A549 (cell line): ENCODE measurements at regions not wholly inside any gene's neighbourhood (a gene's known extent, or its start where the extent isn't known, plus 50 kb on each side); places are given as distances from the start of the nearest gene placed in this dataset.

Source experiments
- ATAC-seq, 2 experiments: fragments of 200-7000 bp in 1 of 2; fragments of >200 bp in 1 of 2; cut with Nextera tagmentation in 1 of 2; cut with Tn5 transposase in 1 of 2; 3 replicates each; pipeline versions ENCODE4 v1.8.0 to v1.9.1; 2018 to 2020; ENCODE audit warnings: mild to moderate bottlenecking in 1 of 2, moderate library complexity in 1 of 2
- CTCF ChIA-PET: fragments of 300-600 bp; sonication (Branson Sonifier 250); formaldehyde crosslinking; extraction: SDS; loops from one replicate; lab custom pipeline; 2021; ENCODE audit warnings: antibody characterized with exemption, inconsistent platforms; lab: Yijun Ruan, JAX
- POLR2A ChIA-PET: fragments of 350-600 bp; formaldehyde crosslinking; extraction: SDS; loops from one replicate; lab custom pipeline; 2021; ENCODE audit warnings: antibody characterized with exemption, inconsistent platforms; lab: Yijun Ruan, JAX
- DNase-seq, 2 experiments: peaks; one replicate each; pipeline versions ENCODE4 v3.0.0 to v3.0.0-alpha.2; 2011 to 2016; ENCODE audit warnings: low read depth in 1 of 2, low spot score in 1 of 2
- FAIRE-seq: peaks from 2 replicates; lab custom pipeline; 2011; peaks lifted over from hg19 to GRCh38; lab: Jason Lieb, UNC
- H3K27ac ChIP-seq, 2 experiments: fragments of >200 bp; sonication (Bioruptor Twin); formaldehyde crosslinking; 3 replicates each; pipeline ENCODE4 v1.5.1; 2016 to 2017
- H3K4me1 ChIP-seq: fragments of >200 bp; sonication (Bioruptor Twin); formaldehyde crosslinking; 3 replicates; pipeline ENCODE4 v1.6.1; 2016
- H3K4me2 ChIP-seq: fragments of >200 bp; sonication (Bioruptor Twin); formaldehyde crosslinking; 3 replicates; pipeline ENCODE4 v1.6.1; 2016
- H3K4me3 ChIP-seq: fragments of >200 bp; sonication (Bioruptor Twin); formaldehyde crosslinking; 3 replicates; pipeline ENCODE4 v1.5.1; 2016
- H3K9me3 ChIP-seq: fragments of >200 bp; sonication (Bioruptor Twin); formaldehyde crosslinking; 3 replicates; pipeline ENCODE4 v1.6.1; 2016
- BCL3 ChIP-seq: fragments of >200 bp; sonication (Bioruptor Twin); formaldehyde crosslinking; IDR thresholded peaks from 3 replicates; pipeline ENCODE4 v1.6.1; 2016
- CBX8 ChIP-seq: fragments of 200-600 bp; sonication (generic); IDR thresholded peaks from 2 replicates; pipeline ENCODE4 v1.6.1; 2016
- CEBPB ChIP-seq, 2 experiments: fragments of >200 bp in 1 of 2; sonication (Bioruptor Twin) in 1 of 2; formaldehyde crosslinking in 1 of 2; IDR thresholded peaks; 2 replicates each; pipeline ENCODE4 v1.6.1; 2012 to 2016
- EHMT2 ChIP-seq: fragments of 200-600 bp; sonication (generic); IDR thresholded peaks from 2 replicates; pipeline ENCODE4 v1.6.1; 2016; ENCODE audit warnings: antibody characterized with exemption, low read depth, mild to moderate bottlenecking, moderate library complexity
- EP300 ChIP-seq, 2 experiments: fragments of >200 bp; sonication (Bioruptor Twin); formaldehyde crosslinking; IDR thresholded peaks; 2 replicates in 1 of 2; 3 replicates in 1 of 2; pipeline ENCODE4 v1.6.1; 2016 to 2017
- ESRRA ChIP-seq: fragments of 150-350 bp; IDR thresholded peaks from 2 replicates; pipeline ENCODE4 v1.6.1; 2014; ENCODE audit warnings: mild to moderate bottlenecking, low read length, borderline replicate concordance
- FOXS1 ChIP-seq: fragments of 250-450 bp; sonication (Bioruptor Pico); IDR thresholded peaks from 2 replicates; pipeline ENCODE4 v1.5.0; 2020; ENCODE audit warnings: mild to moderate bottlenecking, moderate library complexity
- HMGXB4 ChIP-seq: fragments of 250-450 bp; sonication (Bioruptor Pico); IDR thresholded peaks from 2 replicates; pipeline ENCODE4 v1.5.0; 2021; ENCODE audit warnings: mild to moderate bottlenecking, moderate library complexity, borderline replicate concordance
- HOXA7 ChIP-seq: fragments of 250-450 bp; sonication (Bioruptor Pico); IDR thresholded peaks from 2 replicates; pipeline ENCODE4 v1.5.0; 2020; ENCODE audit warnings: mild to moderate bottlenecking, moderate library complexity
- HOXB5 ChIP-seq: fragments of 250-450 bp; sonication (Bioruptor Pico); IDR thresholded peaks from 2 replicates; pipeline ENCODE4 v1.5.0; 2020; ENCODE audit warnings: mild to moderate bottlenecking, moderate library complexity
- JUNB ChIP-seq: fragments of >200 bp; sonication (Bioruptor Twin); formaldehyde crosslinking; IDR thresholded peaks from 2 replicates; pipeline ENCODE4 v1.6.1; 2016
- KDM1A ChIP-seq: fragments of 200-600 bp; sonication (generic); IDR thresholded peaks from 2 replicates; pipeline ENCODE4 v1.6.1; 2016; ENCODE audit warnings: low read depth, mild to moderate bottlenecking
- NFE2L2 ChIP-seq: fragments of 150-350 bp; conservative IDR thresholded peaks from 2 replicates; pipeline ENCODE4 v1.6.1; 2014; ENCODE audit warnings: low read length
- RAD21 ChIP-seq, 2 experiments: fragments of >200 bp in 1 of 2; sonication (Bioruptor Twin) in 1 of 2; formaldehyde crosslinking in 1 of 2; IDR thresholded peaks in 1 of 2; conservative IDR thresholded peaks in 1 of 2; 2 replicates in 1 of 2; 3 replicates in 1 of 2; pipeline ENCODE4 v1.6.1; 2012 to 2018; ENCODE audit warnings: inconsistent platforms in 1 of 2
- SREBF2 ChIP-seq: fragments of 450-650 bp; IDR thresholded peaks from 2 replicates; pipeline ENCODE4 v1.6.1; 2014; ENCODE audit warnings: mild to moderate bottlenecking, moderate library complexity
- TP53 ChIP-seq: fragments of 250-450 bp; sonication (Bioruptor Pico); IDR thresholded peaks from 2 replicates; pipeline ENCODE4 v1.5.0; 2021; ENCODE audit warnings: mild to moderate bottlenecking, moderate library complexity
- ZC3H11A ChIP-seq: fragments of 450-650 bp; IDR thresholded peaks from 2 replicates; pipeline ENCODE4 v1.6.1; 2014; ENCODE audit warnings: antibody characterized with exemption, mild to moderate bottlenecking
- ZSCAN20 ChIP-seq: fragments of 250-450 bp; sonication (Bioruptor Pico); IDR thresholded peaks from 2 replicates; pipeline ENCODE4 v1.8.0; 2022; ENCODE audit warnings: mild to moderate bottlenecking, moderate library complexity
- WGBS: methylation state at CpG from one replicate; pipeline ENCODE4 v1.1.6; 2017; ENCODE audit errors: missing lambda C conversion rate; 5-methylcytosine and 5-hydroxymethylcytosine counted together
- TF ChIP-seq, protein P1 (sequence below): fragments of 200-600 bp; sonication (generic); IDR thresholded peaks from 2 replicates; pipeline ENCODE4 v1.6.1; 2016; ENCODE audit warnings: antibody characterized with exemption, mild to moderate bottlenecking, moderate library complexity
- TF ChIP-seq, protein P2 (sequence below): IDR thresholded peaks from 2 replicates; pipeline ENCODE4 v1.6.1; 2012

DNA sequence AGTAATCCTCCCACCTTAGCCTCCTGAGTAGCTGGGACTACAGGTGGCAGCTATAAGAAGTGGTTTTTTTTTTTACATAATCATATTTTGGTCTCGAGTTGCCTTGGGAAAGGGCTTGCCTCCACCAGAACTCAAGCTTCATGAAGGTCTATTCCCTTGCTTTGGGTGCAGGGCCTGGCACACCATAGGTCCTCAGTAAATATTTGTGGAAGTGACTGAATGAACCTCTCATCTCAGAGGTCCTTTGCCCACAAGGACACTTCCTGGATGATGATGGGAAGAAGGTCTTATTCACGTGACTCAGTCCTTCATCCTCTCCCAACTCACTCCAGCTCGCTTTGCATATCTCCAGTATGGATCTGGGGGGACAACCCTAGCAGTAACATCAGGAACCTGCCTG lies 114.0 kb upstream of the MED13L start (continued):
- TF ChIP-seq CBX8 = no peak
- TF ChIP-seq CEBPB (IDR thresholded peaks at IDR 0.05) = no peak

DNA sequence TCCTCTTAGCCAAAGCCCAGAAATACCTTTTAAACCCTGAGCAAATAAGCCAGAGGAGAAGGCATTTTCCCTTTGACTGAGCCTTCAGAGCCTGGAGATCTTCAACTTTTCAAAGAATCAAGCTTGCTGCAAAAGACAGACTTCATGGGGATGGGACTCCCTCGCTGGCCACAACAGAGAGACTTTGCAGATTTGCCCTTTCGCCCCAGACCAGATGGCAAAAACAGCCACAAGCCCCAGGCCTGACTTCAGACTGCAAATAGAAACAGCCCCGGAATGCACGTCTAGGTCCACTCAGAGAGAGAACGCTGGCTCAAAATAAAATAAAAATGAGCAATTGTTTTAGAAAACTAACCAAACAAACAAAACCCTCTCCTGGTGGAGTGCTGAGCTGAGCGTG lies 114.6 kb upstream of the MED13L start:
- Histone ChIP-seq H3K4me3 (no peak overlapping the region), H3K4me1 (peaks cover 36% of the 10 kb centered on the region), H3K27ac (peak overlapping the region in 1 of 2 experiments; percentile 99; a peak in 3 of 6 replicates), H3K9me3 (peaks cover 8% of the 10 kb centered on the region; the same call in 2 of the 3 replicates), H3K4me2 (no peak overlapping the region)
- CTCF ChIA-PET = interaction anchor here (1.1 to 2.2 kb wide), 2 partner anchors 11 to 20 kb away, joined by 3 to 5 read pairs; no protein-coding TSS in a partner anchor
- POLR2A ChIA-PET = no interaction called here
- FAIRE-seq = no peak
- no peak for ATAC-seq
- no peak for TF ChIP-seq EHMT2
- TF ChIP-seq ESRRA = no peak
- TF ChIP-seq, protein P1, sequence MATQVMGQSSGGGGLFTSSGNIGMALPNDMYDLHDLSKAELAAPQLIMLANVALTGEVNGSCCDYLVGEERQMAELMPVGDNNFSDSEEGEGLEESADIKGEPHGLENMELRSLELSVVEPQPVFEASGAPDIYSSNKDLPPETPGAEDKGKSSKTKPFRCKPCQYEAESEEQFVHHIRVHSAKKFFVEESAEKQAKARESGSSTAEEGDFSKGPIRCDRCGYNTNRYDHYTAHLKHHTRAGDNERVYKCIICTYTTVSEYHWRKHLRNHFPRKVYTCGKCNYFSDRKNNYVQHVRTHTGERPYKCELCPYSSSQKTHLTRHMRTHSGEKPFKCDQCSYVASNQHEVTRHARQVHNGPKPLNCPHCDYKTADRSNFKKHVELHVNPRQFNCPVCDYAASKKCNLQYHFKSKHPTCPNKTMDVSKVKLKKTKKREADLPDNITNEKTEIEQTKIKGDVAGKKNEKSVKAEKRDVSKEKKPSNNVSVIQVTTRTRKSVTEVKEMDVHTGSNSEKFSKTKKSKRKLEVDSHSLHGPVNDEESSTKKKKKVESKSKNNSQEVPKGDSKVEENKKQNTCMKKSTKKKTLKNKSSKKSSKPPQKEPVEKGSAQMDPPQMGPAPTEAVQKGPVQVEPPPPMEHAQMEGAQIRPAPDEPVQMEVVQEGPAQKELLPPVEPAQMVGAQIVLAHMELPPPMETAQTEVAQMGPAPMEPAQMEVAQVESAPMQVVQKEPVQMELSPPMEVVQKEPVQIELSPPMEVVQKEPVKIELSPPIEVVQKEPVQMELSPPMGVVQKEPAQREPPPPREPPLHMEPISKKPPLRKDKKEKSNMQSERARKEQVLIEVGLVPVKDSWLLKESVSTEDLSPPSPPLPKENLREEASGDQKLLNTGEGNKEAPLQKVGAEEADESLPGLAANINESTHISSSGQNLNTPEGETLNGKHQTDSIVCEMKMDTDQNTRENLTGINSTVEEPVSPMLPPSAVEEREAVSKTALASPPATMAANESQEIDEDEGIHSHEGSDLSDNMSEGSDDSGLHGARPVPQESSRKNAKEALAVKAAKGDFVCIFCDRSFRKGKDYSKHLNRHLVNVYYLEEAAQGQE = no peak
- DNase-seq = no peak
- 72% methylated on average over 6 of the region's 6 CpGs for WGBS

- DNase-seq = no peak
- WGBS = 91% methylated on average over 10 of the region's 10 CpGs
- no peak for ATAC-seq
- CTCF ChIA-PET = interaction anchor here (0.6 to 1.1 kb wide), 5 partner anchors 11 to 417 kb away, joined by 3 to 5 read pairs (median 3); no protein-coding TSS in a partner anchor
- H3K27ac ChIP-seq = peak overlapping the region in 1 of 2 experiments; percentile 99; a peak in 2 of 6 replicates
- H3K4me1 ChIP-seq = peaks cover 36% of the 10 kb centered on the region
- no peak for FAIRE-seq
- H3K9me3 ChIP-seq = peaks cover 16% of the 10 kb centered on the region; the same call in 2 of the 3 replicates
- no peak overlapping the region for H3K4me3 ChIP-seq
- TF ChIP-seq RAD21 (conservative IDR thresholded peaks at IDR 0.05 in 1 of 2, IDR thresholded peaks at IDR 0.05 in 1 of 2) = no peak
- no peak for TF ChIP-seq HOXA7 (CRISPR knock-in tag)
- no peak for TF ChIP-seq KDM1A
- TF ChIP-seq ZC3H11A = no peak
- TF ChIP-seq ZSCAN20 (CRISPR knock-in tag) = no peak
- no peak for TF ChIP-seq BCL3
- no peak for TF ChIP-seq FOXS1 (CRISPR knock-in tag)
- TF ChIP-seq SREBF2 = no peak
- no peak for TF ChIP-seq HMGXB4
- TF ChIP-seq NFE2L2 = no peak
- TF ChIP-seq TP53 (CRISPR knock-in tag) = no peak
- no peak for TF ChIP-seq JUNB
- no peak for TF ChIP-seq CEBPB (IDR thresholded peaks at IDR 0.05)
- TF ChIP-seq, protein P2, sequence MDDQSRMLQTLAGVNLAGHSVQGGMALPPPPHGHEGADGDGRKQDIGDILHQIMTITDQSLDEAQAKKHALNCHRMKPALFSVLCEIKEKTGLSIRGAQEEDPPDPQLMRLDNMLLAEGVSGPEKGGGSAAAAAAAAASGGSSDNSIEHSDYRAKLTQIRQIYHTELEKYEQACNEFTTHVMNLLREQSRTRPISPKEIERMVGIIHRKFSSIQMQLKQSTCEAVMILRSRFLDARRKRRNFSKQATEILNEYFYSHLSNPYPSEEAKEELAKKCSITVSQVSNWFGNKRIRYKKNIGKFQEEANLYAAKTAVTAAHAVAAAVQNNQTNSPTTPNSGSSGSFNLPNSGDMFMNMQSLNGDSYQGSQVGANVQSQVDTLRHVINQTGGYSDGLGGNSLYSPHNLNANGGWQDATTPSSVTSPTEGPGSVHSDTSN = no peak
- TF ChIP-seq ESRRA = no peak
- TF ChIP-seq EP300 (IDR thresholded peaks at IDR 0.05) = no peak
- TF ChIP-seq HOXB5 (CRISPR knock-in tag) = no peak
- TF ChIP-seq, all 56 proteins: peak for 0
- H3K4me2 ChIP-seq = no peak overlapping the region
- POLR2A ChIA-PET = interaction anchor here (0.7 to 1.2 kb wide), 2 partner anchors 11 to 131 kb away, joined by 3 to 11 read pairs; no protein-coding TSS in a partner anchor
Observed at GRCh38 chr12:116393255-116393654, 115.8 kb upstream of the MED13L start.
